ENCODE measurements at regions not wholly inside any gene's neighbourhood (a gene's known extent, or its start where the extent isn't known, plus 50 kb on each side); places are given as distances from the start of the nearest gene placed in this dataset.

DNA sequence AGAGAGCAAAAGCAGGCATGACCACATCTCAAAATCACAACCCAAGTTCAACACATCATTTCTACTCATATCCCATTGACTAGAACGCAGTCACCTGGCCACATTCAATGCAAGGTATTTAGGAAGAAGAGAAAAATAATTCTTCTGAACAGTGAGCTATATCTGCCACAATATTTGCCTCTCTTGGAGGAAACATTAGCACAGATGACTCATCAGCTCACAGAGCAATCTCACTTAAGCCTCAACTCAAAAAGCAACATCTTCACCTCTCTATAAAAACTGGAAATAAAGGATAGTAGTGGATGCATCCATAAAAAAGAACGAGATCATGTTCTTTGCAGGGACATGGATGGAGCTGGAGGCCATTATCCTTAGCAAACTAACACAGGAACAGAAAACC lies 143.9 kb upstream of the FMN2 start:
- TF ChIP-seq, protein P1, sequence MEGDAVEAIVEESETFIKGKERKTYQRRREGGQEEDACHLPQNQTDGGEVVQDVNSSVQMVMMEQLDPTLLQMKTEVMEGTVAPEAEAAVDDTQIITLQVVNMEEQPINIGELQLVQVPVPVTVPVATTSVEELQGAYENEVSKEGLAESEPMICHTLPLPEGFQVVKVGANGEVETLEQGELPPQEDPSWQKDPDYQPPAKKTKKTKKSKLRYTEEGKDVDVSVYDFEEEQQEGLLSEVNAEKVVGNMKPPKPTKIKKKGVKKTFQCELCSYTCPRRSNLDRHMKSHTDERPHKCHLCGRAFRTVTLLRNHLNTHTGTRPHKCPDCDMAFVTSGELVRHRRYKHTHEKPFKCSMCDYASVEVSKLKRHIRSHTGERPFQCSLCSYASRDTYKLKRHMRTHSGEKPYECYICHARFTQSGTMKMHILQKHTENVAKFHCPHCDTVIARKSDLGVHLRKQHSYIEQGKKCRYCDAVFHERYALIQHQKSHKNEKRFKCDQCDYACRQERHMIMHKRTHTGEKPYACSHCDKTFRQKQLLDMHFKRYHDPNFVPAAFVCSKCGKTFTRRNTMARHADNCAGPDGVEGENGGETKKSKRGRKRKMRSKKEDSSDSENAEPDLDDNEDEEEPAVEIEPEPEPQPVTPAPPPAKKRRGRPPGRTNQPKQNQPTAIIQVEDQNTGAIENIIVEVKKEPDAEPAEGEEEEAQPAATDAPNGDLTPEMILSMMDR (IDR thresholded peaks at IDR 0.05): no peak
- TF ChIP-seq POLR2A (IDR thresholded peaks at IDR 0.05): no peak
